SJSA1 (cell line): ENCODE measurements at regions not wholly inside any gene's neighbourhood (a gene's known extent, or its start where the extent isn't known, plus 50 kb on each side); places are given as distances from the start of the nearest gene placed in this dataset.

Source experiments
- DNase-seq, 2 experiments: peaks; one replicate each; pipeline ENCODE4 v3.0.0-alpha.2; 2015 to 2020; ENCODE audit warnings: low spot score in 2 of 2, low read depth in 1 of 2
- H3K27ac ChIP-seq: fragments of 250-450 bp; sonication (Bioruptor Pico); 2 replicates; pipeline ENCODE4 v1.5.1; 2020; ENCODE audit warnings: mild to moderate bottlenecking, moderate library complexity
- H3K27me3 ChIP-seq: fragments of 250-450 bp; sonication (Bioruptor Pico); replicated peaks from 2 replicates; pipeline ENCODE4 v1.5.1; 2020; ENCODE audit warnings: mild to moderate bottlenecking, moderate library complexity
- H3K36me3 ChIP-seq: fragments of 250-450 bp; sonication (Bioruptor Pico); 2 replicates; pipeline ENCODE4 v1.5.1; 2020; ENCODE audit warnings: mild to moderate bottlenecking
- H3K4me1 ChIP-seq: fragments of 250-450 bp; sonication (Bioruptor Pico); replicated peaks from 2 replicates; pipeline ENCODE4 v1.6.1; 2021; ENCODE audit warnings: mild to moderate bottlenecking
- H3K4me3 ChIP-seq: fragments of 250-450 bp; sonication (Bioruptor Pico); 2 replicates; pipeline ENCODE4 v1.5.1; 2020; ENCODE audit warnings: mild to moderate bottlenecking
- H3K9me3 ChIP-seq: fragments of 250-450 bp; sonication (Bioruptor Pico); replicated peaks from 2 replicates; pipeline ENCODE4 v1.5.1; 2020; ENCODE audit warnings: mild to moderate bottlenecking

- no peak for DNase-seq
- Histone ChIP-seq H3K27me3 (no peaks in the 10 kb centered on the region), H3K4me3 (no peak overlapping the region), H3K36me3 (no peaks in the 10 kb centered on the region), H3K9me3 (no peaks in the 10 kb centered on the region), H3K27ac (no peak overlapping the region), H3K4me1 (peaks cover 5% of the 10 kb centered on the region; the same call in 1 of the 2 replicates)
These were observed 771.3 kb downstream of the FAT4 start for GRCh38 chr4:126086041-126086440.

GRCh38 chr4:126087101-126087500, 772.3 kb downstream of the FAT4 start:
- no peak for DNase-seq
- H3K27me3 ChIP-seq: no peaks in the 10 kb centered on the region
- peaks cover 5% of the 10 kb centered on the region; the same call in 1 of the 2 replicates for H3K4me1 ChIP-seq
- no peaks in the 10 kb centered on the region for H3K9me3 ChIP-seq
- H3K27ac ChIP-seq: no peak overlapping the region
- no peaks in the 10 kb centered on the region for H3K36me3 ChIP-seq
- H3K4me3 ChIP-seq: no peak overlapping the region

- Histone ChIP-seq H3K27me3 (no peaks in the 10 kb centered on the region), H3K36me3 (no peaks in the 10 kb centered on the region), H3K4me1 (no peaks in the 10 kb centered on the region), H3K27ac (no peak overlapping the region), H3K4me3 (no peak overlapping the region), H3K9me3 (no peaks in the 10 kb centered on the region)
- DNase-seq: no peak
These were observed 782.5 kb downstream of the FAT4 start for GRCh38 chr4:126097155-126097799.

GRCh38 chr4:126106658-126107057, 791.9 kb downstream of the FAT4 start:
- Histone ChIP-seq H3K9me3 (no peaks in the 10 kb centered on the region), H3K27me3 (no peaks in the 10 kb centered on the region), H3K4me3 (no peak overlapping the region), H3K27ac (no peak overlapping the region), H3K4me1 (no peaks in the 10 kb centered on the region), H3K36me3 (no peaks in the 10 kb centered on the region)
- no peak for DNase-seq

- no peaks in the 10 kb centered on the region for H3K36me3 ChIP-seq
- no peaks in the 10 kb centered on the region for H3K27me3 ChIP-seq
- H3K27ac ChIP-seq: no peak overlapping the region
- DNase-seq: no peak
- H3K4me3 ChIP-seq: no peak overlapping the region
- H3K9me3 ChIP-seq: no peaks in the 10 kb centered on the region
- H3K4me1 ChIP-seq: no peaks in the 10 kb centered on the region
These were observed 795.1 kb downstream of the FAT4 start for GRCh38 chr4:126109836-126110235.

GRCh38 chr4:126113058-126113457, 798.3 kb downstream of the FAT4 start:
- Histone ChIP-seq H3K27ac (no peak overlapping the region), H3K27me3 (no peaks in the 10 kb centered on the region), H3K4me1 (no peaks in the 10 kb centered on the region), H3K9me3 (no peaks in the 10 kb centered on the region), H3K36me3 (no peaks in the 10 kb centered on the region), H3K4me3 (no peak overlapping the region)
- no peak for DNase-seq

- Histone ChIP-seq H3K27me3 (no peaks in the 10 kb centered on the region), H3K4me1 (no peaks in the 10 kb centered on the region; the same call in 1 of the 2 replicates), H3K27ac (no peak overlapping the region; the same call in 1 of the 2 replicates), H3K36me3 (no peaks in the 10 kb centered on the region), H3K4me3 (no peak overlapping the region), H3K9me3 (no peaks in the 10 kb centered on the region)
- peak in 1 of 2 experiments; percentile 35 for DNase-seq
These were observed 809.0 kb downstream of the FAT4 start for GRCh38 chr4:126123611-126124325.

- Histone ChIP-seq H3K27ac (no peak overlapping the region), H3K4me3 (no peak overlapping the region), H3K9me3 (no peaks in the 10 kb centered on the region), H3K36me3 (no peaks in the 10 kb centered on the region), H3K4me1 (no peaks in the 10 kb centered on the region; the same call in 1 of the 2 replicates), H3K27me3 (no peaks in the 10 kb centered on the region)
- DNase-seq: no peak
These were observed 810.1 kb downstream of the FAT4 start for GRCh38 chr4:126124818-126125217.

- Histone ChIP-seq H3K9me3 (no peaks in the 10 kb centered on the region; the same call in 1 of the 2 replicates), H3K4me1 (no peaks in the 10 kb centered on the region), H3K4me3 (no peak overlapping the region), H3K27me3 (no peaks in the 10 kb centered on the region), H3K36me3 (no peaks in the 10 kb centered on the region), H3K27ac (no peak overlapping the region)
- DNase-seq: no peak
These were observed 815.5 kb downstream of the FAT4 start for GRCh38 chr4:126130215-126130614.

- no peak overlapping the region for H3K4me3 ChIP-seq
- no peak for DNase-seq
- no peaks in the 10 kb centered on the region for H3K4me1 ChIP-seq
- no peaks in the 10 kb centered on the region for H3K27me3 ChIP-seq
- H3K36me3 ChIP-seq: no peaks in the 10 kb centered on the region
- H3K9me3 ChIP-seq: no peaks in the 10 kb centered on the region
- H3K27ac ChIP-seq: no peak overlapping the region
These were observed 822.4 kb downstream of the FAT4 start for GRCh38 chr4:126136922-126137781.

- no peak overlapping the region for H3K27ac ChIP-seq
These were observed 823.0 kb downstream of the FAT4 start for GRCh38 chr4:126137782-126138170.

GRCh38 chr4:126144543-126145237, 829.9 kb downstream of the FAT4 start:
- Histone ChIP-seq H3K9me3 (no peaks in the 10 kb centered on the region), H3K4me3 (no peak overlapping the region), H3K27me3 (no peaks in the 10 kb centered on the region), H3K4me1 (no peaks in the 10 kb centered on the region), H3K36me3 (no peaks in the 10 kb centered on the region), H3K27ac (no peak overlapping the region)
- peak in 1 of 2 experiments; percentile 8 for DNase-seq

More at GRCh38 chr4:126137782-126138170, 823.0 kb downstream of the FAT4 start:
- no peaks in the 10 kb centered on the region for H3K4me1 ChIP-seq
- H3K9me3 ChIP-seq: no peaks in the 10 kb centered on the region
- no peaks in the 10 kb centered on the region for H3K27me3 ChIP-seq
- no peaks in the 10 kb centered on the region for H3K36me3 ChIP-seq
- no peak for DNase-seq
- no peak overlapping the region for H3K4me3 ChIP-seq

GRCh38 chr4:126168484-126168883, 853.7 kb downstream of the FAT4 start:
- Histone ChIP-seq H3K4me1 (peaks cover 11% of the 10 kb centered on the region), H3K27ac (no peak overlapping the region), H3K27me3 (no peaks in the 10 kb centered on the region), H3K9me3 (no peaks in the 10 kb centered on the region), H3K36me3 (no peaks in the 10 kb centered on the region), H3K4me3 (no peak overlapping the region)
- DNase-seq: peak in 1 of 2 experiments; percentile 28
